Right cardiac atrium (tissue), 5 donors: ENCODE measurements at regions not wholly inside any gene's neighbourhood (a gene's known extent, or its start where the extent isn't known, plus 50 kb on each side); places are given as distances from the start of the nearest gene placed in this dataset.
A peak's percentile ranks its signal among the peaks of the same experiment; 100 is the strongest.
"Not testable (repeated sequence)": the region's sequence is repeated elsewhere in the genome, so short reads cannot be mapped to it uniquely, and the experiment has no call there.

Source experiments
- ATAC-seq, 2 donors: fragments of 200-7000 bp; cut with Tn5 transposase; one replicate each; pipeline versions ENCODE4 v1.8.0 to v1.9.1; 2020; ENCODE audit warnings: moderate library complexity in 2 of 2, mild to moderate bottlenecking in 1 of 2
- DNase-seq, 3 donors: peaks; one replicate each; pipeline ENCODE4 v3.0.0-alpha.2; 2020
- H3K27ac ChIP-seq: one replicate; pipeline ENCODE4 v1.5.1; 2013; ENCODE audit warnings: mild to moderate bottlenecking, low read length, control low read depth, moderate library complexity
- H3K27me3 ChIP-seq: one replicate; pipeline ENCODE4 v1.6.1; 2013; ENCODE audit not compliant: control insufficient read depth, insufficient read depth
- H3K4me1 ChIP-seq: one replicate; pipeline ENCODE4 v1.6.1; 2013; ENCODE audit warnings: low read length; ENCODE audit not compliant: control insufficient read depth, insufficient read depth
- H3K4me3 ChIP-seq: one replicate; pipeline ENCODE4 v1.5.1; 2013; ENCODE audit warnings: low read length, control low read depth
- H3K9me3 ChIP-seq: one replicate; pipeline ENCODE4 v1.6.1; 2013; ENCODE audit warnings: low read length; ENCODE audit not compliant: control insufficient read depth
- WGBS: extraction: QIAGEN DNeasy Blood & Tissue Kit; methylation state at CpG from one replicate; pipeline ENCODE4 v1.1.7; 2013; 5-methylcytosine and 5-hydroxymethylcytosine counted together
- intact Hi-C, 4 donors: fragments of 100-400 bp; cut with DNase I; formaldehyde crosslinking; loops; one replicate each; pipeline versions ENCODE4 v1.11.0 to v1.14.0; 2022 to 2023
- donor health status: healthy with polysubstance abuse.
- donor health status: DM: no; HTN: yes; CAD: no.
- donor health status: DM: no; HTN: no; CAD: no.
- donor health status: DM: no; HTN: yes; CAD: no; lungs with severe emphysema.
- donor health status: DM: yes; HTN: yes; CAD: no.

GRCh38 chr13:37295071-37295470 is 189.6 kb upstream of the CSNK1A1L start:
- Histone ChIP-seq H3K27ac (no peak overlapping the region), H3K27me3 (no peaks in the 10 kb centered on the region), H3K9me3 (no peaks in the 10 kb centered on the region), H3K4me3 (no peak overlapping the region), H3K4me1 (no peaks in the 10 kb centered on the region)
- intact Hi-C loops = no loop called here
- peak; percentile 98 to 100 for ATAC-seq
- WGBS = 42% methylated on average over 9 of the region's 9 CpGs
- peak; percentile 74 to 88 (median 74) for DNase-seq

- DNase-seq (no peak), ATAC-seq (no peak)
- 96% methylated on average over 6 of the region's 6 CpGs for WGBS
- intact Hi-C loops = no loop called here
- H3K4me3 ChIP-seq = no peak overlapping the region
- no peaks in the 10 kb centered on the region for H3K4me1 ChIP-seq
- no peak overlapping the region for H3K27ac ChIP-seq
- H3K9me3 ChIP-seq = no peaks in the 10 kb centered on the region
- H3K27me3 ChIP-seq = no peaks in the 10 kb centered on the region
Observed at GRCh38 chr13:37294472-37294871, 189.0 kb upstream of the CSNK1A1L start.

GRCh38 chr13:37293295-37293694 is 187.8 kb upstream of the CSNK1A1L start:
- intact Hi-C loops = no loop called here

GRCh38 chr13:37290716-37291505 is 185.4 kb upstream of the CSNK1A1L start:
- intact Hi-C loops = no loop called here
- H3K27me3 ChIP-seq = no peaks in the 10 kb centered on the region
- H3K4me1 ChIP-seq = no peaks in the 10 kb centered on the region
- DNase-seq (no peak), ATAC-seq (no peak)
- WGBS = 95% methylated on average over 6 of the region's 6 CpGs
- no peak overlapping the region for H3K4me3 ChIP-seq
- no peak overlapping the region for H3K27ac ChIP-seq
- H3K9me3 ChIP-seq = no peaks in the 10 kb centered on the region

More at GRCh38 chr13:37293295-37293694, 187.8 kb upstream of the CSNK1A1L start:
- H3K4me3 ChIP-seq = no peak overlapping the region
- no peak overlapping the region for H3K27ac ChIP-seq
- DNase-seq (no peak), ATAC-seq (no peak)
- H3K9me3 ChIP-seq = no peaks in the 10 kb centered on the region
- H3K4me1 ChIP-seq = no peaks in the 10 kb centered on the region
- no peaks in the 10 kb centered on the region for H3K27me3 ChIP-seq
- 93% methylated on average over 3 of the region's 3 CpGs for WGBS

GRCh38 chr13:37289212-37289935 is 183.9 kb upstream of the CSNK1A1L start:
- DNase-seq (peak in 2 of 3 donors; percentile 36 to 63), ATAC-seq (peak; percentile 65 to 87)
- 57% methylated on average over 6 of the region's 6 CpGs for WGBS
- no peaks in the 10 kb centered on the region for H3K9me3 ChIP-seq
- intact Hi-C loops = no loop called here
- H3K27me3 ChIP-seq = no peaks in the 10 kb centered on the region
- no peak overlapping the region for H3K27ac ChIP-seq
- H3K4me1 ChIP-seq = no peaks in the 10 kb centered on the region
- no peak overlapping the region for H3K4me3 ChIP-seq

GRCh38 chr13:37288057-37288720 is 182.7 kb upstream of the CSNK1A1L start:
- no peaks in the 10 kb centered on the region for H3K9me3 ChIP-seq
- peak in 1 of 3 donors; percentile 14 for DNase-seq
- no peaks in the 10 kb centered on the region for H3K4me1 ChIP-seq
- no peaks in the 10 kb centered on the region for H3K27me3 ChIP-seq
- 46% methylated on average over 6 of the region's 6 CpGs for WGBS
- no peak overlapping the region for H3K27ac ChIP-seq
- peak; percentile 97 to 98 for ATAC-seq
- no peak overlapping the region for H3K4me3 ChIP-seq
- intact Hi-C loops = no loop called here

- peak in 1 of 3 donors; percentile 54 for DNase-seq
- H3K4me1 ChIP-seq, H3K9me3 ChIP-seq, H3K4me3 ChIP-seq, ATAC-seq, H3K27ac ChIP-seq, intact Hi-C loops, H3K27me3 ChIP-seq: not testable (repeated sequence)
- 94% methylated on average over 27 of the region's 28 CpGs for WGBS
Observed at GRCh38 chr13:37280231-37280630, 174.8 kb upstream of the CSNK1A1L start.

GRCh38 chr13:37277435-37278144 is 172.1 kb upstream of the CSNK1A1L start:
- ATAC-seq = no peak
- Histone ChIP-seq H3K4me1 (no peaks in the 10 kb centered on the region), H3K27me3 (no peaks in the 10 kb centered on the region), H3K9me3 (no peaks in the 10 kb centered on the region), H3K27ac (no peak overlapping the region), H3K4me3 (no peak overlapping the region)
- no peak for DNase-seq
- intact Hi-C loops = no loop called here
- WGBS = 54% methylated on average over 3 of the region's 3 CpGs

GRCh38 chr13:37277007-37277406 is 171.5 kb upstream of the CSNK1A1L start:
- Histone ChIP-seq H3K4me1 (no peaks in the 10 kb centered on the region), H3K27me3 (no peaks in the 10 kb centered on the region), H3K9me3 (no peaks in the 10 kb centered on the region), H3K4me3 (no peak overlapping the region), H3K27ac (no peak overlapping the region)
- intact Hi-C loops = no loop called here
- no peak for DNase-seq
- ATAC-seq = no peak
- 95% methylated on average over 1 of the region's 1 CpG for WGBS

GRCh38 chr13:37274569-37275497 is 169.4 kb upstream of the CSNK1A1L start:
- Histone ChIP-seq H3K9me3 (no peaks in the 10 kb centered on the region), H3K27me3 (no peaks in the 10 kb centered on the region), H3K4me3 (no peak overlapping the region), H3K27ac (no peak overlapping the region), H3K4me1 (no peaks in the 10 kb centered on the region)
- WGBS = 76% methylated on average over 6 of the region's 6 CpGs
- ATAC-seq (no peak), DNase-seq (no peak)
- intact Hi-C loops = no loop called here
